BJ (cell line): ENCODE measurements at regions not wholly inside any gene's neighbourhood (a gene's known extent, or its start where the extent isn't known, plus 50 kb on each side); places are given as distances from the start of the nearest gene placed in this dataset.
A peak's percentile ranks its signal among the peaks of the same experiment; 100 is the strongest.

Experiments
- CTCF ChIA-PET: fragments of 350-600 bp; formaldehyde crosslinking; extraction: SDS; loops from one replicate; lab custom pipeline; 2021; ENCODE audit warnings: antibody characterized with exemption, inconsistent platforms; lab: Yijun Ruan, JAX
- POLR2A ChIA-PET: fragments of 300-600 bp; sonication (Branson Sonifier 250); formaldehyde crosslinking; extraction: SDS; loops from one replicate; lab custom pipeline; 2021; ENCODE audit warnings: antibody characterized with exemption; lab: Charles Lee
- DNase-seq: peaks from one replicate; pipeline ENCODE4 v3.0.0-alpha.2; 2011; ENCODE audit warnings: low read depth
- H3K27me3 ChIP-seq: 2 replicates; pipeline ENCODE4 v1.6.0; 2011; ENCODE audit warnings: low read length; ENCODE audit not compliant: control insufficient read depth, insufficient read depth
- H3K36me3 ChIP-seq: 2 replicates; pipeline ENCODE4 v1.5.1; 2011; ENCODE audit warnings: low read length; ENCODE audit not compliant: control insufficient read depth, insufficient read depth
- H3K4me3 ChIP-seq: 2 replicates; pipeline ENCODE4 v1.5.1; 2011; ENCODE audit warnings: low read depth, mild to moderate bottlenecking, control low read depth, low read length
- CTCF ChIP-seq: IDR thresholded peaks from 2 replicates; pipeline ENCODE4 v1.5.1; 2011; ENCODE audit warnings: low read depth, mild to moderate bottlenecking, control low read depth, inconsistent platforms, low read length, moderate library complexity; ENCODE audit not compliant: insufficient read depth

- CTCF ChIA-PET = interaction anchor here (1.4 kb wide), 2 partner anchors 14 to 16 kb away, joined by 3 read pairs; no protein-coding TSS in a partner anchor
- no peak overlapping the region for H3K4me3 ChIP-seq
- POLR2A ChIA-PET = no interaction called here
- H3K36me3 ChIP-seq = no peaks in the 10 kb centered on the region
- DNase-seq = no peak
- no peak for TF ChIP-seq CTCF
- peaks cover 7% of the 10 kb centered on the region for H3K27me3 ChIP-seq
These were observed 264.2 kb downstream of the ZSWIM6 start for GRCh38 chr5:61596265-61596664.

GRCh38 chr5:61597684-61598083 is 265.6 kb downstream of the ZSWIM6 start:
- no peak for DNase-seq
- ChIA-PET CTCF (interaction anchor here (1.2 to 2.2 kb wide), 3 partner anchors 11 to 16 kb away, joined by 3 to 6 read pairs (median 3); no protein-coding TSS in a partner anchor), POLR2A (no interaction called here)
- no peak overlapping the region for H3K4me3 ChIP-seq
- H3K27me3 ChIP-seq = peaks cover 7% of the 10 kb centered on the region
- TF ChIP-seq CTCF = no peak
- no peaks in the 10 kb centered on the region for H3K36me3 ChIP-seq

GRCh38 chr5:61598126-61598525 is 266.1 kb downstream of the ZSWIM6 start:
- no peak for DNase-seq
- no peak for TF ChIP-seq CTCF
- peaks cover 8% of the 10 kb centered on the region for H3K27me3 ChIP-seq
- H3K4me3 ChIP-seq = no peak overlapping the region
- no peaks in the 10 kb centered on the region for H3K36me3 ChIP-seq
- ChIA-PET CTCF (interaction anchor here (1.2 to 2.2 kb wide), 2 partner anchors 11 to 12 kb away, joined by 3 to 6 read pairs; no protein-coding TSS in a partner anchor), POLR2A (no interaction called here)

GRCh38 chr5:61599370-61600122 is 267.5 kb downstream of the ZSWIM6 start:
- POLR2A ChIA-PET = interaction anchor here (0.6 kb wide), 1 partner anchor 83 kb away, joined by 3 read pairs; no protein-coding TSS in a partner anchor
- TF ChIP-seq CTCF = no peak
- Histone ChIP-seq H3K36me3 (no peaks in the 10 kb centered on the region), H3K27me3 (peaks cover 8% of the 10 kb centered on the region), H3K4me3 (no peak overlapping the region)
- CTCF ChIA-PET = interaction anchor here (0.6 to 2.2 kb wide), 7 partner anchors 10 to 34 kb away, joined by 3 to 6 read pairs (median 3); no protein-coding TSS in a partner anchor
- peak; percentile 14 for DNase-seq

- CTCF ChIA-PET = interaction anchor here (0.6 to 1.2 kb wide), 5 partner anchors 14 to 35 kb away, joined by 3 to 5 read pairs (median 3); no protein-coding TSS in a partner anchor
- Histone ChIP-seq H3K36me3 (no peaks in the 10 kb centered on the region), H3K27me3 (peaks cover 9% of the 10 kb centered on the region), H3K4me3 (no peak overlapping the region)
- POLR2A ChIA-PET = no interaction called here
- DNase-seq = no peak
- no peak for TF ChIP-seq CTCF
These were observed 268.0 kb downstream of the ZSWIM6 start for GRCh38 chr5:61600123-61600444.
